HTR-8/SVneo (cell line): ENCODE measurements at regions not wholly inside any gene's neighbourhood (a gene's known extent, or its start where the extent isn't known, plus 50 kb on each side); places are given as distances from the start of the nearest gene placed in this dataset.

ENCODE experiments used
- DNase-seq: peaks from one replicate; pipeline ENCODE4 v3.0.0; 2011; ENCODE audit warnings: low spot score, mixed read lengths; ENCODE audit not compliant: insufficient read length
- FAIRE-seq: peaks from 2 replicates; lab custom pipeline; 2011; peaks lifted over from hg19 to GRCh38; lab: Jason Lieb, UNC

- FAIRE-seq (no peak), DNase-seq (no peak)
These were observed 2456.4 kb downstream of the PCDH7 start for GRCh38 chr4:33176566-33176965.

- no peak for DNase-seq
- FAIRE-seq, result no peak
These were observed 2464.6 kb downstream of the PCDH7 start for GRCh38 chr4:33184657-33185290.

GRCh38 chr4:33187035-33187434 is 2466.9 kb downstream of the PCDH7 start:
- DNase-seq (no peak), FAIRE-seq (no peak)

GRCh38 chr4:33188733-33189132 is 2468.6 kb downstream of the PCDH7 start:
- DNase-seq, result no peak
- FAIRE-seq, result no peak

GRCh38 chr4:33189169-33189568 is 2469.0 kb downstream of the PCDH7 start:
- FAIRE-seq (no peak), DNase-seq (no peak)

GRCh38 chr4:33193109-33193508 is 2472.9 kb downstream of the PCDH7 start:
- FAIRE-seq, result no peak
- no peak for DNase-seq

- DNase-seq (no peak), FAIRE-seq (peak; percentile 31)
These were observed 2480.2 kb downstream of the PCDH7 start for GRCh38 chr4:33200377-33200776.

- FAIRE-seq (no peak), DNase-seq (no peak)
These were observed 2498.1 kb downstream of the PCDH7 start for GRCh38 chr4:33218238-33218637.

- no peak for FAIRE-seq
- DNase-seq, result no peak
These were observed 2506.0 kb downstream of the PCDH7 start for GRCh38 chr4:33226133-33226532.

GRCh38 chr4:33226783-33227182 is 2506.6 kb downstream of the PCDH7 start:
- DNase-seq (no peak), FAIRE-seq (no peak)

GRCh38 chr4:33255094-33255493 is 2534.9 kb downstream of the PCDH7 start:
- FAIRE-seq (no peak), DNase-seq (no peak)

GRCh38 chr4:33255507-33255906 is 2535.3 kb downstream of the PCDH7 start:
- FAIRE-seq (no peak), DNase-seq (no peak)

GRCh38 chr4:33262824-33263223 is 2542.7 kb downstream of the PCDH7 start:
- peak; percentile 62 for DNase-seq
- no peak for FAIRE-seq

- DNase-seq (no peak), FAIRE-seq (no peak)
These were observed 2548.6 kb downstream of the PCDH7 start for GRCh38 chr4:33268776-33269175.

GRCh38 chr4:33270403-33270802 is 2550.2 kb downstream of the PCDH7 start:
- DNase-seq, result no peak
- FAIRE-seq, result no peak

GRCh38 chr4:33272722-33273121 is 2552.6 kb downstream of the PCDH7 start:
- no peak for FAIRE-seq
- no peak for DNase-seq

GRCh38 chr4:33283818-33284217 is 2563.6 kb downstream of the PCDH7 start:
- no peak for FAIRE-seq

GRCh38 chr4:33296876-33297455 is 2576.8 kb downstream of the PCDH7 start:
- FAIRE-seq, result no peak
- DNase-seq, result no peak

More at GRCh38 chr4:33283818-33284217, 2563.6 kb downstream of the PCDH7 start:
- DNase-seq, result no peak

- no peak for DNase-seq
- no peak for FAIRE-seq
These were observed 2582.2 kb downstream of the PCDH7 start for GRCh38 chr4:33302321-33302720.

- DNase-seq (no peak), FAIRE-seq (no peak)
These were observed 2586.0 kb downstream of the PCDH7 start for GRCh38 chr4:33306131-33306530.

GRCh38 chr4:33316033-33316432 is 2595.9 kb downstream of the PCDH7 start:
- no peak for FAIRE-seq
- no peak for DNase-seq

- DNase-seq (no peak), FAIRE-seq (no peak)
These were observed 2596.4 kb downstream of the PCDH7 start for GRCh38 chr4:33316578-33316977.
